ENCODE measurements at regions not wholly inside any gene's neighbourhood (a gene's known extent, or its start where the extent isn't known, plus 50 kb on each side); places are given as distances from the start of the nearest gene placed in this dataset.
A peak's percentile ranks its signal among the peaks of the same experiment; 100 is the strongest.

DNA sequence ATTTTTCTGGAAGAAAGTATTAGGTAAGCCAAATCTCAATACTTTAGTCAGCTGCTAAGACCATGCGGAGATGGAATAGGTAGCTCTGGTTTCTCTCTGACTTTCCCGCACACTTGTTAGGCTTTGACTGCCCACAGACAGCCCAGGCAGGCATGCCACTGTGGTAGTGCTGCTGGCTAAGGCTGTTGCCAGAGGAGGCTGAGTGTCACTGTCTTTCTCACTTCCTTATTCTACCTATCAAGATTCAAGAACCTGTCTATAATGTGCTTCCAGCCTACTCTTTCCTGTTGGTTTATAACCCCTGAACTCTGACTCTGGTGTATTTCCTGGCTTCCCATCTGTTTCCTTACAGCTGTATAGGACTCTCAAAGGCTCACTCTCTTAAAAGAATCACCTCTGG lies 81.8 kb upstream of the TRPC5 start:
- no peak for DNase-seq (ENCODE audit: low read depth)
- H3K4me3 ChIP-seq (ENCODE audit: low read length) = no peak overlapping the region
- TF ChIP-seq, protein P1, sequence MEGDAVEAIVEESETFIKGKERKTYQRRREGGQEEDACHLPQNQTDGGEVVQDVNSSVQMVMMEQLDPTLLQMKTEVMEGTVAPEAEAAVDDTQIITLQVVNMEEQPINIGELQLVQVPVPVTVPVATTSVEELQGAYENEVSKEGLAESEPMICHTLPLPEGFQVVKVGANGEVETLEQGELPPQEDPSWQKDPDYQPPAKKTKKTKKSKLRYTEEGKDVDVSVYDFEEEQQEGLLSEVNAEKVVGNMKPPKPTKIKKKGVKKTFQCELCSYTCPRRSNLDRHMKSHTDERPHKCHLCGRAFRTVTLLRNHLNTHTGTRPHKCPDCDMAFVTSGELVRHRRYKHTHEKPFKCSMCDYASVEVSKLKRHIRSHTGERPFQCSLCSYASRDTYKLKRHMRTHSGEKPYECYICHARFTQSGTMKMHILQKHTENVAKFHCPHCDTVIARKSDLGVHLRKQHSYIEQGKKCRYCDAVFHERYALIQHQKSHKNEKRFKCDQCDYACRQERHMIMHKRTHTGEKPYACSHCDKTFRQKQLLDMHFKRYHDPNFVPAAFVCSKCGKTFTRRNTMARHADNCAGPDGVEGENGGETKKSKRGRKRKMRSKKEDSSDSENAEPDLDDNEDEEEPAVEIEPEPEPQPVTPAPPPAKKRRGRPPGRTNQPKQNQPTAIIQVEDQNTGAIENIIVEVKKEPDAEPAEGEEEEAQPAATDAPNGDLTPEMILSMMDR (IDR thresholded peaks at IDR 0.05; ENCODE audit: insufficient read depth, low read depth, low read length, missing control alignments) = no peak

DNA sequence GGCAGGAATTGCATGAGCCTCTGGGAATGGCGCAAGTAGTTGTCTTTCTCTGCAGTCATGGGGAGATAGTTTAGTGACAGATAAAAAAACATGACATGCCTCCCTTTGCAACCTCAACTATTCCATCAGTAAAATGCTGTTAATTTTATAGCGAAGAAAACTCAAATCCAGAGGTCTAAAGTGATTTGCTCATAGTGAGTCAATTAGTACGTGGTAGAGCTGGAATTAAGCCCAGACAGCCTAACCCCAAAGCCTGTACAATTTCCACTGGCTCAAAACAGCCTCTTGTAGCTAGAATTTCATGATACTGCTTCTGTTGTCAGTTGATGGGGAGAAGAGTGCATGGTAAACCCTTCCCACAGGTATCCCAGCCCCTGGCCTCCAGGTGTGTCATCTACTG lies 81.3 kb upstream of the TRPC5 start:
- no peak overlapping the region for H3K4me3 ChIP-seq (ENCODE audit: low read length)
- no peak for DNase-seq (ENCODE audit: low read depth)
- TF ChIP-seq, protein P1 (IDR thresholded peaks at IDR 0.05; ENCODE audit: insufficient read depth, low read depth, low read length, missing control alignments) = no peak

DNA sequence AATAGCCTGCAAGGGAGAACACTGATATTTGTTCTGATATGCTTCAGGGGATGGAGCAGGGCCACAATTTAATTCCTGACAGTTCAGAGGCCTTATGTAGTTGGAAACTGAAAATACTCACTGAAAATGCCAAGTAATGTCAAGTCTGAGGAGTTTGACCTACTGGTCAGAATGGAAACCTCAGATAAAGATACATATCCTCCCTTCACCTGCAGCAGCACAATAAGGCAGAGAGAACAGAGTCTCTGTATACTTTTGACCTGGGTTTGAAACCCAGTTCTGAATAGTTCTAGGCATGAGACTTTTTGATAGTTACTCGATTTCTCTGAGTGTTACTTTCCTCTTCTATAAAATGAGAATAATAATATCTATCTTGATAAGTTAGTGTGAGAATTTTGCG lies 65.8 kb upstream of the TRPC5 start:
- TF ChIP-seq, protein P1 (IDR thresholded peaks at IDR 0.05; ENCODE audit: insufficient read depth, low read depth, low read length, missing control alignments) = no peak
- DNase-seq (ENCODE audit: low read depth) = no peak
- no peak overlapping the region for H3K4me3 ChIP-seq (ENCODE audit: low read length)

DNA sequence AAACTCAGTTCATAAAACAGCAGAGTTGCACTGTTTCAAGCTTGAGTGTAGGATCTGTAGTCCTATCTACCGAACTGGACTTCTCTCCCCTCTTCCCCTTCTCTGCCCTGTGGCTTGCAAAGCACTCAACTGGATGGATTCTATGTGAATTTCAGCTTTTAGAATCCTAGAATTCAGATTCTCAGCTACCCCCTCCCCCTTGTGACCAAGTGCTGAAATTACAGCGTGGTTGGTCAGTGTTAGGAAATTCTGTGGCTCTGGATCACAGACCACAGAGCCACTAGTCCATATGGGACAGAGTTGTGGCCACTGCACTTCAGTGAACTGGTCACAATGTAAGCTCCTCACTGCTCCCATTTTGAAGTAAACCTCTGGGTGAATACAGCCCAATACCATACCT lies 64.6 kb upstream of the TRPC5 start:
- DNase-seq (ENCODE audit: low read depth) = peak; percentile 1
- H3K4me3 ChIP-seq (ENCODE audit: low read length) = no peak overlapping the region
- TF ChIP-seq, protein P1 (IDR thresholded peaks at IDR 0.05; ENCODE audit: insufficient read depth, low read depth, low read length, missing control alignments) = no peak

DNA sequence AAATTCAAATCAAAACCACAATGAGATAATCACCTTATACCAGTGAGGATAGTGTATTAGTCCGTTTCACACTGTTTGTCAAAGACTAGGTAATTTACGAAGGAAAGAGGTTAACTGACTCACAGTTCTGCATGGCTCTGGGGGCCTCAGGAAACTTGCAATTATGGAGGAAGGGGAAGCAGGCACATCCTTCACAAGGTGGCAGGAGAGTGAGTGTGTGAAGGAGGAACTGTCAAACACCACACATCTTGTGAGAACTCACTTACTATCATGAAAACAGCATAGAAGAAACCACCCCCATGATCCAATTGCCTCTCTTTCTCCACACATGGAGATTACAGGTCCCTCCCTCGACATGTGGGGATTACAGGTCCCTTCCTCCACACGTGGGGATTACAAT lies 54.7 kb upstream of the TRPC5 start:
- TF ChIP-seq, protein P1 (IDR thresholded peaks at IDR 0.05; ENCODE audit: insufficient read depth, low read depth, low read length, missing control alignments) = no peak
- no peak for DNase-seq (ENCODE audit: low read depth)
- no peak overlapping the region for H3K4me3 ChIP-seq (ENCODE audit: low read length)

All from epithelial cell of esophagus (primary cell).